ENCODE measurements at regions not wholly inside any gene's neighbourhood (a gene's known extent, or its start where the extent isn't known, plus 50 kb on each side); places are given as distances from the start of the nearest gene placed in this dataset.

- DNase-seq: no peak
These were observed 71.4 kb upstream of the PREP start for GRCh38 chr6:105474234-105474633.

DNA sequence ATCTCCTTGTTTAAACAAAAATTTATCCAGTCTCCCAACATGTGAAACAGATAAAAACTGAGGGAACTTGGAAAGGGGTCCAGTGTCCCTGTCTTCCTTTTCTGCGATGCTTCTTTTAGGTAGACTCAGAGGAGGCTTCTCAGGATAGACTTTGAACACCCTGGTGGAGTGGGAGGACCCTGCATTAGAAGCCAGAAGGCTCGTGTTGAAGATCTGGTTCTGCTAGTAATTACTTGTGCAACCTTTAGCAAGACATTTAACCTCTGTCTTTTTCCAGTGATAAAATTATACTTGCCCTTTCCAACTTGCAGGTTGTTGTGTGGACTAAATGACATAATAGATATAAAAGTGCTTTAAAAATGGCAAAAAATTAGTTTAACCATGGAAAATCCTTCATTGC, 67.1 kb upstream of the PREP start:
- DNase-seq: no peak

- DNase-seq: no peak
These were observed 66.0 kb upstream of the PREP start for GRCh38 chr6:105468850-105469249.

GRCh38 chr6:105460860-105461259, 58.0 kb upstream of the PREP start:
- no peak for DNase-seq

GRCh38 chr6:105459864-105460263, 57.0 kb upstream of the PREP start:
- no peak for DNase-seq

DNA sequence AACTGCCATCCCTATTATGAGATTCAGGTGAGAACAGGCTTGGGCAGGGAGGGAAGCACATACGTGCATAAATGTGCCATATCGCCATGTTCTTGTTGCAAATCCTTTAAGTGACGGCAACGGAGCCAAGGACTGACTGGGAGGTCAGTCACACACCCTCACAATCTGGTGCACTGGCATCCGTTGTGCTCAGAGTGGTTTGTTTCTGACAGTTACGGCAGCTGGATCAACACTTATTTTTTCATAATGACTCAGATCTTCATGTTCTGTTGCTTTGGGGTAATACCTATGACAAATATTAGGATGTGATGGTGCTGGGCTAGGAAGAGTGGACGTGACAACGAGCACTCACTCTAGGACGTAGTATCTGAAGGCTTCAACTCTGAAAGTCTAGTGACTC, 56.2 kb upstream of the PREP start:
- no peak for DNase-seq

GRCh38 chr6:105458551-105458950, 55.7 kb upstream of the PREP start:
- no peak for DNase-seq

DNA sequence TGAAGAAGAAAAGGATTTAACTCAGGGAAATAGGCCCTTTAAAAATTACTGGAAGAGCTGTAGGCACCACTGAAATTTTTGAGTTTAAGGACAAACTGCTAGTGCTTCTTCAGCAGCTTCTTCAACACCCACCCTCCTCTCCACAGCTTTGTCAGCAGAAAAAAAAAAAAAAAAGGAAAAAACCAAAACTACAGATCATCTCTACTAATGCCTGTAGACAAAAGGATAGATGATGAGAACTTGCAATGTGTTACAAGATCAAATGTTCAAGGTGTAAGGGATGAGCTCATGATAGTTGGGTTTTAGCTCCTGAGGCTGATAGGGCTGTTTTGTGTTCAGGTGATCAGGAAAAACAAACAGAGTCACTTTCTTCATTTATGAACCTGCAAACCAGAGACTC, 55.2 kb upstream of the PREP start:
- DNase-seq: no peak

DNA sequence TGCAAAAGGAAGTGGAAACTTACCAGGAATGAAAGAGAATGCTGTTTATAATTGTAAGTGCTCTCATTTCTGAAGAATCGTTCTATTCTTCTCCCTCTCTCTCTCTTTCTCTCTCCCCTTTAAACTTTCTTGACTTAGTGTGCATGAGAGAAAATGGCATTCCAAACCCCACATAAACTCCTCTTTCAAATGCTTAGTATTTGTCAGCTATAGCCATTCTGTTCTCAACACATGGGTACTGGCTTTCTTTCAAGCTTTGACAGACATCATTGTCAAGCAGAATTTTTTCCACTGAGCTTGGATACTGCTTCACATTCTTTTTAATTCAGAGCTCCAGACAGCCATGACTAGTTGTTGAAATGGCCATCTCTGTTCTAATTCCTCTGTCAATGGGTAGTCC, 51.1 kb upstream of the PREP start:
- DNase-seq: no peak

DNA sequence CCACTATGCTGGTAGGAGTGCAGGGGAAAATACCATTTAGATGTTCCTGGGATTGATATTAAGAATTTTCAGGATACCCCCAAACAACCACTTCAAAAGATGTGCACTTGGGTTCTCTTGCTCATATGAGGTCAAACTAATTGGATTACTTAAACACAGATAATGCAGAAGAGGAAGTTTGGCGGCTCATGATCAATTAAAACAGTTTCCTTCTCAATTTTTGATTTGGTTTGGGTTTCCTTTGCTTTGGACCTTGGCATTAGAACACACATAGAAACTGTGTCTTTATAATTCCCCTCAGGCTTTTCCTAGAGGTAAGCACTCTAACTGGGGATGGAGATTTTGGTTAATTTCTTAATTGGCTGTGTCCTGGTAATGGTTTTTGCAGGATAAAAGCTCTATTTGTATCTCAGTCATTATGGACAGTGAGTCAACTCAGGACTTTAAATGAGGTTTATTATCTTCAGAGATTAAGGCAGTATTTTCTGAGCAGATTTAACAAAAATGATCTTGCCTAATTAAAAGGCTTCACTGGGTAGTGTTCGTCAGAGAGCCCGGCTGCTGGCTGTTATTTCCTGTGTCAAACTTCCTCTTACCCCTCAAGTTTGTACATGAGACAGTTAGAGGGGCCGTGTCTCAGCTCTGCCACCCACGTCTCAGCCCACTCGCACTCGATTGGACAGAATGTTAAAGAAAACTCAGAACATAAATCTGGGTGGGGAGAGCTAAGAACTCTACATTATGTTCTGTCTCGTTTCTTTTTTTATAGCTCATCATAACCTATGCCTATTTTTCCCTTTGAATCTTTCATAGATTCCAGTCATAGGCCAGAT, 50.3 kb upstream of the PREP start:
- DNase-seq: no peak

Measured in hematopoietic multipotent progenitor cell treated with erythropoietin and hydrocortisone succinate and interleukin-3 and kit ligand, for 8 days (in vitro differentiated cells).